KMS-11 (cell line): ENCODE measurements at regions not wholly inside any gene's neighbourhood (a gene's known extent, or its start where the extent isn't known, plus 50 kb on each side); places are given as distances from the start of the nearest gene placed in this dataset.

Experiments used
- H2AFZ ChIP-seq: fragments of 200-600 bp; sonication (generic); 2 replicates; pipeline ENCODE4 v1.6.1; 2016; ENCODE audit warnings: antibody characterized with exemption, mixed run types, low read depth
- H3K27ac ChIP-seq: fragments of 200-600 bp; sonication (generic); 2 replicates; pipeline ENCODE4 v1.6.1; 2016; ENCODE audit warnings: mild to moderate bottlenecking, mixed run types
- H3K27me3 ChIP-seq: fragments of 200-600 bp; sonication (generic); 2 replicates; pipeline ENCODE4 v1.6.1; 2017; ENCODE audit warnings: mild to moderate bottlenecking, low read depth, mixed run types, moderate library complexity; ENCODE audit not compliant: insufficient read depth
- H3K36me3 ChIP-seq: fragments of 200-600 bp; sonication (generic); 2 replicates; pipeline ENCODE4 v1.6.1; 2017; ENCODE audit warnings: mild to moderate bottlenecking, mixed run types; ENCODE audit not compliant: insufficient read depth
- H3K4me1 ChIP-seq: fragments of 200-600 bp; sonication (generic); 2 replicates; pipeline ENCODE4 v1.6.1; 2016; ENCODE audit warnings: mild to moderate bottlenecking, low read depth, mixed run types; ENCODE audit not compliant: poor library complexity, severe bottlenecking
- H3K4me2 ChIP-seq: fragments of 200-600 bp; sonication (generic); 2 replicates; pipeline ENCODE4 v1.7.0; 2016; ENCODE audit warnings: mild to moderate bottlenecking, mixed run types
- H3K4me3 ChIP-seq: fragments of 200-600 bp; sonication (generic); IDR thresholded peaks from 2 replicates; pipeline ENCODE4 v1.6.1; 2017; ENCODE audit warnings: low read depth, low read length, mixed read lengths; ENCODE audit not compliant: insufficient read depth
- H3K79me2 ChIP-seq: fragments of 200-600 bp; sonication (generic); 2 replicates; pipeline ENCODE4 v1.6.1; 2016; ENCODE audit warnings: low read depth, mixed run types; ENCODE audit not compliant: insufficient read depth
- H3K9ac ChIP-seq: fragments of 200-600 bp; sonication (generic); 2 replicates; pipeline ENCODE4 v1.6.1; 2016; ENCODE audit warnings: mild to moderate bottlenecking, mixed run types
- H4K20me1 ChIP-seq: fragments of 200-600 bp; sonication (generic); 2 replicates; pipeline ENCODE4 v1.6.1; 2016; ENCODE audit warnings: mild to moderate bottlenecking, mixed run types; ENCODE audit not compliant: insufficient read depth
- TF ChIP-seq, protein P1 (sequence below): fragments of 200-600 bp; sonication (generic); conservative IDR thresholded peaks from 2 replicates; pipeline ENCODE4 v1.6.1; 2017; ENCODE audit warnings: low read depth, mild to moderate bottlenecking, antibody characterized with exemption, low read length, moderate library complexity, mixed read lengths

- Histone ChIP-seq H3K9ac (no peak overlapping the region), H3K79me2 (no peaks in the 10 kb centered on the region), H3K27ac (no peak overlapping the region), H3K36me3 (no peaks in the 10 kb centered on the region), H2AFZ (no peak overlapping the region), H3K4me3 (no peak overlapping the region), H3K4me1 (peaks cover 8% of the 10 kb centered on the region), H3K27me3 (no peaks in the 10 kb centered on the region), H3K4me2 (no peak overlapping the region; the same call in 1 of the 2 replicates), H4K20me1 (no peaks in the 10 kb centered on the region)
- TF ChIP-seq, protein P1, sequence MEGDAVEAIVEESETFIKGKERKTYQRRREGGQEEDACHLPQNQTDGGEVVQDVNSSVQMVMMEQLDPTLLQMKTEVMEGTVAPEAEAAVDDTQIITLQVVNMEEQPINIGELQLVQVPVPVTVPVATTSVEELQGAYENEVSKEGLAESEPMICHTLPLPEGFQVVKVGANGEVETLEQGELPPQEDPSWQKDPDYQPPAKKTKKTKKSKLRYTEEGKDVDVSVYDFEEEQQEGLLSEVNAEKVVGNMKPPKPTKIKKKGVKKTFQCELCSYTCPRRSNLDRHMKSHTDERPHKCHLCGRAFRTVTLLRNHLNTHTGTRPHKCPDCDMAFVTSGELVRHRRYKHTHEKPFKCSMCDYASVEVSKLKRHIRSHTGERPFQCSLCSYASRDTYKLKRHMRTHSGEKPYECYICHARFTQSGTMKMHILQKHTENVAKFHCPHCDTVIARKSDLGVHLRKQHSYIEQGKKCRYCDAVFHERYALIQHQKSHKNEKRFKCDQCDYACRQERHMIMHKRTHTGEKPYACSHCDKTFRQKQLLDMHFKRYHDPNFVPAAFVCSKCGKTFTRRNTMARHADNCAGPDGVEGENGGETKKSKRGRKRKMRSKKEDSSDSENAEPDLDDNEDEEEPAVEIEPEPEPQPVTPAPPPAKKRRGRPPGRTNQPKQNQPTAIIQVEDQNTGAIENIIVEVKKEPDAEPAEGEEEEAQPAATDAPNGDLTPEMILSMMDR: no peak
These were observed 277.8 kb upstream of the FTMT start for GRCh38 chr5:121573721-121574382.

DNA sequence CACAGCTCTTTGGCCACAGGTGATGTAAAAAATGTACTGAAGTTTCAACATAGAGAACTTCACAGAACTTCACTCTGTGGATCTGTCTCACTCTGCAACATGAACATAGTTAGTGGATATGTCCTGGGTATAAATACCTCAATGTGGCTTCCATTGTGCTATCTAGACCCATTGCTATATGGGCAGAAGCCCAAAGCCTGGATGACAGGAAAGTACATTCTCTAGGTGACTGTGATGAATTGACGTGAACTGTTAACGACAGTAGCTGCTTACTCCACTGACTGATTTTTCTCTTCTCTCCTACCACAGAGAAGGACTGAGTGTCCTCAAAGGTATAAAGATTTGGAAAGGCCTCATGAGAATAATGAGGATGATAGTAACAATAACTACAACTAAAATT, 270.1 kb upstream of the FTMT start:
- H3K9ac ChIP-seq: no peak overlapping the region
- H4K20me1 ChIP-seq: no peaks in the 10 kb centered on the region
- H3K27ac ChIP-seq: no peak overlapping the region
- no peaks in the 10 kb centered on the region for H3K4me1 ChIP-seq
- no peak overlapping the region for H3K4me2 ChIP-seq
- no peak overlapping the region for H2AFZ ChIP-seq
- no peaks in the 10 kb centered on the region for H3K27me3 ChIP-seq
- H3K36me3 ChIP-seq: no peaks in the 10 kb centered on the region
- H3K79me2 ChIP-seq: no peaks in the 10 kb centered on the region
- no peak overlapping the region for H3K4me3 ChIP-seq
- TF ChIP-seq, protein P1: no peak

- H3K9ac ChIP-seq: no peak overlapping the region
- H3K4me2 ChIP-seq: no peak overlapping the region
- no peaks in the 10 kb centered on the region for H3K36me3 ChIP-seq
- no peaks in the 10 kb centered on the region for H3K4me1 ChIP-seq
- H4K20me1 ChIP-seq: no peaks in the 10 kb centered on the region
- H3K79me2 ChIP-seq: no peaks in the 10 kb centered on the region
- H3K27ac ChIP-seq: no peak overlapping the region
- H3K27me3 ChIP-seq: no peaks in the 10 kb centered on the region
- H3K4me3 ChIP-seq: no peak overlapping the region
- TF ChIP-seq, protein P1: no peak
- H2AFZ ChIP-seq: no peak overlapping the region
These were observed 254.8 kb upstream of the FTMT start for GRCh38 chr5:121596882-121597281.

DNA sequence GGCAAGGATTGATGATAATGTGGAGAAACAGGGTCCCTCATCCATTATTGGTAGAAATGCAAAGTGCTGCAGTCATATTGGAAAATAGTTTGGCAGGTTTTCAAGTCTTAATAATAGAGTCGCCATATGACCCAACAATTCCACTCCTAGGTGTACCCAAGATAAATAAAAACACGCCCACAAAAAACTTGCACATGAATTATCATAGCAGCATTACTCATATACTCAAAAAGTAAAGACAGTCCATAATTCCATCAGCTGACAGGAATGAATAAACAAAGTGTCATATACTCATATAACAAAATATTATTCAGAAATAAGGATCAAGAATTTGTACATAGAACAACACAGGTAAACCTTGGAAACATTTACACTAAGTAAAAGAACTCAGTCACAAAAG, 242.9 kb upstream of the FTMT start:
- TF ChIP-seq, protein P1: no peak
- no peak overlapping the region for H3K4me2 ChIP-seq
- H3K4me1 ChIP-seq: no peaks in the 10 kb centered on the region
- no peaks in the 10 kb centered on the region for H3K36me3 ChIP-seq
- H3K27me3 ChIP-seq: no peaks in the 10 kb centered on the region
- H3K27ac ChIP-seq: no peak overlapping the region
- no peaks in the 10 kb centered on the region for H4K20me1 ChIP-seq
- no peak overlapping the region for H3K4me3 ChIP-seq
- H3K79me2 ChIP-seq: no peaks in the 10 kb centered on the region
- H3K9ac ChIP-seq: no peak overlapping the region
- no peak overlapping the region for H2AFZ ChIP-seq
